ENCODE measurements at regions not wholly inside any gene's neighbourhood (a gene's known extent, or its start where the extent isn't known, plus 50 kb on each side); places are given as distances from the start of the nearest gene placed in this dataset.
A peak's percentile ranks its signal among the peaks of the same experiment; 100 is the strongest.

DNA sequence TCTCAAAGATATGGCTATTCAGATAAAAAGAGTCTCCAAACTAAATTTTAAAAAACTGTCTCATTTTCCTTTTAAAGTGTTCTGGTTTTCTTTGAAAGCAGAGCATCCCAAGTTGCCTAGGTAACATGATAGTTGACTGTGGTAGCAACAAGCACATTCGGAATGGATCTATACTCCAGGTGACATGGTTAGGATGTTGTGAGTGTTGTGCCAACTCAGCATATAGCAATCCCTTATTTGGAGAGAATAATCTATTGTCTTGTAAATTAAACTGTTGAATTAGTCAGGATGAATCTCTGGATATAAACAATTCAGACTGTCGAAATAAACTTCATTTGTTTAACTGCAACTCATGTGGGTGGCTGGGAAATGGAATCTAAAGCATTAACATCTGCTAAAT lies 418.6 kb downstream of the TUSC7 start:
- Histone ChIP-seq H3K4me1 (no peaks in the 10 kb centered on the region), H3K9me3 (no peaks in the 10 kb centered on the region), H3K4me3 (no peak overlapping the region), H3K27me3 (no peaks in the 10 kb centered on the region), H3K36me3 (no peaks in the 10 kb centered on the region), H3K27ac (no peak overlapping the region)
- ATAC-seq (no peak), DNase-seq (no peak)
- intact Hi-C loops (cut with DNase I; ENCODE audit: low total_unique reads) (no loop called here), in situ Hi-C loops (cut with MboI; ENCODE audit: low sequenced_read_pairs in 4 of 4) (no loop called here)
- TF ChIP-seq, protein P1, sequence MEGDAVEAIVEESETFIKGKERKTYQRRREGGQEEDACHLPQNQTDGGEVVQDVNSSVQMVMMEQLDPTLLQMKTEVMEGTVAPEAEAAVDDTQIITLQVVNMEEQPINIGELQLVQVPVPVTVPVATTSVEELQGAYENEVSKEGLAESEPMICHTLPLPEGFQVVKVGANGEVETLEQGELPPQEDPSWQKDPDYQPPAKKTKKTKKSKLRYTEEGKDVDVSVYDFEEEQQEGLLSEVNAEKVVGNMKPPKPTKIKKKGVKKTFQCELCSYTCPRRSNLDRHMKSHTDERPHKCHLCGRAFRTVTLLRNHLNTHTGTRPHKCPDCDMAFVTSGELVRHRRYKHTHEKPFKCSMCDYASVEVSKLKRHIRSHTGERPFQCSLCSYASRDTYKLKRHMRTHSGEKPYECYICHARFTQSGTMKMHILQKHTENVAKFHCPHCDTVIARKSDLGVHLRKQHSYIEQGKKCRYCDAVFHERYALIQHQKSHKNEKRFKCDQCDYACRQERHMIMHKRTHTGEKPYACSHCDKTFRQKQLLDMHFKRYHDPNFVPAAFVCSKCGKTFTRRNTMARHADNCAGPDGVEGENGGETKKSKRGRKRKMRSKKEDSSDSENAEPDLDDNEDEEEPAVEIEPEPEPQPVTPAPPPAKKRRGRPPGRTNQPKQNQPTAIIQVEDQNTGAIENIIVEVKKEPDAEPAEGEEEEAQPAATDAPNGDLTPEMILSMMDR (IDR thresholded peaks at IDR 0.05 in 4 of 5, conservative IDR thresholded peaks at IDR 0.05 in 1 of 5): no peak
- TF ChIP-seq POLR2A (IDR thresholded peaks at IDR 0.05): no peak

DNA sequence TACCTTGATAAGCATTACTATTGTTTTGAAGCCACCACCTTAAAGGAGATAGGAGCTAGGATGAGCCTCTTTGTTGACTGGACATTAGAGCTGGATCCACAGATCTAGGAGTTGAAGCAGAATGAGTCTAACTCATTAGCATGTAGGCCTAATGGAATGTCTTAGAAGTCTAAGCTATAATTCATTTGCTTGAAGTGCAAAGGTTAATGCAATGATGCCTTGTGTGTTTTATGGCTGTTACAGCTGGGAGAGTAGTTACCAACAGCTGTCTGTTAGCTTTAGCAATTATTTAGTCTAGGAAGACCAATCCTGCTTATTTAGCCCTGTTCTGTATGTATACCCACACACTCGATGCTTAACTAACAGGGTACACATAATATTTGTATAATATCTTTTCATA lies 419.3 kb downstream of the TUSC7 start:
- in situ Hi-C loops (cut with MboI; ENCODE audit: low sequenced_read_pairs in 4 of 4): no loop called here
- no peaks in the 10 kb centered on the region for H3K9me3 ChIP-seq
- no peak overlapping the region for H3K27ac ChIP-seq
- TF ChIP-seq, protein P1 (IDR thresholded peaks at IDR 0.05 in 4 of 5, conservative IDR thresholded peaks at IDR 0.05 in 1 of 5): no peak
- no peak for TF ChIP-seq POLR2A (IDR thresholded peaks at IDR 0.05)
- no peak for ATAC-seq
- intact Hi-C loops (cut with DNase I; ENCODE audit: low total_unique reads): no loop called here
- no peaks in the 10 kb centered on the region for H3K36me3 ChIP-seq
- no peak for DNase-seq
- H3K4me1 ChIP-seq: no peaks in the 10 kb centered on the region
- H3K27me3 ChIP-seq: no peaks in the 10 kb centered on the region
- no peak overlapping the region for H3K4me3 ChIP-seq

DNA sequence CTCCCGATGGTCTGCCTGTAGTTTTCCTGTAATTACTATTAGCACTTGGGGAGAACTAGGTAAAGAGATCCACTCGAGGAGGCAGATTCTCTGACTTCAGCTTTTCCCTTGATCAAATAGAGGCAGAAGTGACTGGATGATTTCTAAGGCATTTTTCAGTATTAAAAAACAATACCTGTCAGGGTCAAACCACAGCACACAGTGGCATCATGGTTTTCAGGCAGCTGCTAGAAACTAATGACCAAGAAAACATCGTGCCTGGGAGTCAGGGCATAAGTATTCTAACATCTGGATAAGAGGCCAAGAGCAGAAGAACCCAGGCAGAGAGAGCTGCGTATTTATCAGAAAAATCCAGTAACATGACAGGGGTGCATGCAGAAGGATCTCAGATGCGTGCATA lies 419.9 kb downstream of the TUSC7 start:
- Histone ChIP-seq H3K9me3 (no peaks in the 10 kb centered on the region), H3K27ac (no peak overlapping the region), H3K4me3 (no peak overlapping the region), H3K27me3 (no peaks in the 10 kb centered on the region), H3K36me3 (no peaks in the 10 kb centered on the region), H3K4me1 (no peaks in the 10 kb centered on the region)
- no peak for DNase-seq
- in situ Hi-C loops (cut with MboI; ENCODE audit: low sequenced_read_pairs in 4 of 4) (no loop called here), intact Hi-C loops (cut with DNase I; ENCODE audit: low total_unique reads) (no loop called here)
- TF ChIP-seq, protein P1 (IDR thresholded peaks at IDR 0.05 in 4 of 5, conservative IDR thresholded peaks at IDR 0.05 in 1 of 5): no peak
- no peak for TF ChIP-seq POLR2A (IDR thresholded peaks at IDR 0.05)
- no peak for ATAC-seq

DNA sequence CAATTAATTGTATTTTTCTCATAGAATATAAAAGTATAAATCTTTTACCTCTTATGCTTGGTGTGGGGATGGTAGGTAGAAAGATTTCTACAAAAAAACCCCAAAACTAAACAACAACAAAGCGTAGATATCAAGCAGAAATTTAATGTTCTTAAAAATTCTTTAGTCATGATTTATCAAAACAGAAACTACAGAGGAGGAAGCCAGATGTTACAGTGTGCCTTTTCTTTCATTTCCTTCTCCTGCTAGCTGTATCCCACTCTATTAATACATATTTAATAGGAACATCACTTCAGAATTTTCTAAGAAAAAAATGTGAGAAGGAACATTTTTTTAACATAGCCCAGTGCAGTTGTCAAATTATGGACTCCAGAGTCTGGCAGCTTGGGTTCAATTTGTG lies 420.6 kb downstream of the TUSC7 start:
- Histone ChIP-seq H3K4me3 (no peak overlapping the region), H3K27me3 (no peaks in the 10 kb centered on the region), H3K27ac (no peak overlapping the region), H3K9me3 (no peaks in the 10 kb centered on the region), H3K36me3 (no peaks in the 10 kb centered on the region), H3K4me1 (no peaks in the 10 kb centered on the region)
- ATAC-seq (no peak), DNase-seq (no peak)
- no peak for TF ChIP-seq POLR2A (IDR thresholded peaks at IDR 0.05)
- TF ChIP-seq, protein P1 (IDR thresholded peaks at IDR 0.05 in 4 of 5, conservative IDR thresholded peaks at IDR 0.05 in 1 of 5): no peak
- in situ Hi-C loops (cut with MboI; ENCODE audit: low sequenced_read_pairs in 4 of 4) (no loop called here), intact Hi-C loops (cut with DNase I; ENCODE audit: low total_unique reads) (no loop called here)

DNA sequence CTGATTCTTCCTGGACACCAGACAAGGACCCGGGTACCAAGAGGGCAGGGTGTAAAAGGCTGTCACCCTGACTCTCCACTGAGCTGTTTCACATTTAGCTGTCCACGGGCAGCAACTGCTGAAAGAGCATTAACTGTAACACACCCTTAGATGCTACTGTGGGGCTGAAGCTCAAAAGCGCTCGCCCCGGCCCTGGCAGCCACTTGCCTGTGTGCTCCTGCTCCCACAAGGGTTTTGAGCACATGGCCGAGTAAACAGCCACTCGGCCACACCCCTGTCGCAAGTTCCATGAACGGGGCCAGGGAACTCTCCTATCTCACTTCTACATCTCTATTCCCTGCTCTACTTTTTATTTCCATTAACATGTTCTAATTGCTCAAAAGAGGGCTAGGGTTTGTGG lies 421.7 kb downstream of the TUSC7 start:
- DNase-seq (peak in 1 of 2 donors; percentile 13), ATAC-seq (no peak)
- Histone ChIP-seq H3K4me3 (no peak overlapping the region), H3K4me1 (no peaks in the 10 kb centered on the region), H3K27ac (no peak overlapping the region), H3K9me3 (no peaks in the 10 kb centered on the region), H3K36me3 (no peaks in the 10 kb centered on the region), H3K27me3 (no peaks in the 10 kb centered on the region)
- in situ Hi-C loops (cut with MboI; ENCODE audit: low sequenced_read_pairs in 4 of 4): no loop called here
- intact Hi-C loops (cut with DNase I; ENCODE audit: low total_unique reads): no loop called here
- TF ChIP-seq POLR2A (IDR thresholded peaks at IDR 0.05): no peak
- TF ChIP-seq, protein P1 (IDR thresholded peaks at IDR 0.05 in 4 of 5, conservative IDR thresholded peaks at IDR 0.05 in 1 of 5): no peak

All from gastrocnemius medialis (tissue), 4 donors.